ENCODE measurements at regions not wholly inside any gene's neighbourhood (a gene's known extent, or its start where the extent isn't known, plus 50 kb on each side); places are given as distances from the start of the nearest gene placed in this dataset.

GRCh38 chr2:220837226-220837625, 734.9 kb downstream of the EPHA4 start:
- H3F3A ChIP-seq (ENCODE audit: insufficient read depth, low read length, poor library complexity, severe bottlenecking) = no peaks in the 10 kb centered on the region
- no peak overlapping the region for H2AFZ ChIP-seq (ENCODE audit: low read depth, low read length)
- no peaks in the 10 kb centered on the region for H3K27me3 ChIP-seq (ENCODE audit: insufficient read depth, low read depth, low read length)
- H3K4me3 ChIP-seq (ENCODE audit: low read length) = no peak overlapping the region
- H3K4me2 ChIP-seq (ENCODE audit: low read length) = no peak overlapping the region
- no peaks in the 10 kb centered on the region for H3K9me2 ChIP-seq (ENCODE audit: insufficient read depth, low read length)
- H3K9ac ChIP-seq (ENCODE audit: low read length) = no peak overlapping the region
- no peaks in the 10 kb centered on the region for H3K79me2 ChIP-seq (replicated peaks; ENCODE audit: insufficient read depth, low read length)
- no peaks in the 10 kb centered on the region for H3K36me3 ChIP-seq (ENCODE audit: insufficient read depth, low read length)
- no peaks in the 10 kb centered on the region for H4K20me1 ChIP-seq (ENCODE audit: insufficient read depth)
- TF ChIP-seq SMC3 (conservative IDR thresholded peaks at IDR 0.05; ENCODE audit: poor library complexity) = no peak
- H3K9me3 ChIP-seq (ENCODE audit: low read length) = no peaks in the 10 kb centered on the region
- H3K27ac ChIP-seq (ENCODE audit: low read length) = no peak overlapping the region

GRCh38 chr2:220842901-220843665, 729.0 kb downstream of the EPHA4 start:
- H3K4me3 ChIP-seq (ENCODE audit: low read length) = no peak overlapping the region
- no peak for TF ChIP-seq MXI1 (conservative IDR thresholded peaks at IDR 0.05; ENCODE audit: poor library complexity, severe bottlenecking)
- TF ChIP-seq EZH2 (IDR thresholded peaks at IDR 0.05; ENCODE audit: borderline replicate concordance, insufficient read depth, low read length, poor library complexity, severe bottlenecking) = no peak
- no peak for TF ChIP-seq SMC3 (conservative IDR thresholded peaks at IDR 0.05; ENCODE audit: poor library complexity)
- no peak for TF ChIP-seq POLR2AphosphoS5 (IDR thresholded peaks at IDR 0.05)
- no peak for TF ChIP-seq EP300 (conservative IDR thresholded peaks at IDR 0.05; ENCODE audit: poor library complexity, severe bottlenecking)
- no peak for TF ChIP-seq REST (IDR thresholded peaks at IDR 0.05; ENCODE audit: borderline replicate concordance)
- no peak for TF ChIP-seq TAF1 (IDR thresholded peaks at IDR 0.05; ENCODE audit: low read depth)
- no peak for TF ChIP-seq CTCF (IDR thresholded peaks at IDR 0.05; ENCODE audit: poor library complexity, severe bottlenecking)
- TF ChIP-seq RAD21 (conservative IDR thresholded peaks at IDR 0.05) = no peak

More at GRCh38 chr2:220842901-220843665, 729.0 kb downstream of the EPHA4 start:
- no peaks in the 10 kb centered on the region for H3K9me3 ChIP-seq (ENCODE audit: low read length)
- no peak overlapping the region for H3K9ac ChIP-seq (ENCODE audit: low read length)
- no peak overlapping the region for H3K4me2 ChIP-seq (ENCODE audit: low read length)
- no peaks in the 10 kb centered on the region for H3K9me2 ChIP-seq (ENCODE audit: insufficient read depth, low read length)
- no peaks in the 10 kb centered on the region for H3K36me3 ChIP-seq (ENCODE audit: insufficient read depth, low read length)
- H3K27me3 ChIP-seq (ENCODE audit: insufficient read depth, low read depth, low read length) = no peaks in the 10 kb centered on the region
- H3K27ac ChIP-seq (ENCODE audit: low read length) = no peak overlapping the region
- H2AFZ ChIP-seq (ENCODE audit: low read depth, low read length) = no peak overlapping the region
- H4K20me1 ChIP-seq (ENCODE audit: insufficient read depth) = no peaks in the 10 kb centered on the region
- H3F3A ChIP-seq (ENCODE audit: insufficient read depth, low read length, poor library complexity, severe bottlenecking) = no peaks in the 10 kb centered on the region
- no peaks in the 10 kb centered on the region for H3K79me2 ChIP-seq (replicated peaks; ENCODE audit: insufficient read depth, low read length)
